ENCODE measurements at regions not wholly inside any gene's neighbourhood (a gene's known extent, or its start where the extent isn't known, plus 50 kb on each side); places are given as distances from the start of the nearest gene placed in this dataset.
"Not testable (repeated sequence)": the region's sequence is repeated elsewhere in the genome, so short reads cannot be mapped to it uniquely, and the experiment has no call there.

- DNase-seq (ENCODE audit: low spot score), result no peak
These were observed 246.8 kb upstream of the ALCAM start for GRCh38 chr3:105119801-105120340.

GRCh38 chr3:105130911-105131310 lies 235.8 kb upstream of the ALCAM start:
- no peak for DNase-seq (ENCODE audit: low spot score)

GRCh38 chr3:105137911-105138310 lies 228.8 kb upstream of the ALCAM start:
- DNase-seq (ENCODE audit: low spot score), result no peak

- no peak for DNase-seq (ENCODE audit: low spot score)
These were observed 226.7 kb upstream of the ALCAM start for GRCh38 chr3:105139881-105140560.

GRCh38 chr3:105140899-105141367 lies 225.8 kb upstream of the ALCAM start:
- no peak for DNase-seq (ENCODE audit: low spot score)

- no peak for DNase-seq (ENCODE audit: low spot score)
These were observed 221.9 kb upstream of the ALCAM start for GRCh38 chr3:105144837-105145236.

- no peak for DNase-seq (ENCODE audit: low spot score)
These were observed 221.2 kb upstream of the ALCAM start for GRCh38 chr3:105145511-105145910.

- not testable (repeated sequence) for DNase-seq (ENCODE audit: low spot score)
These were observed 217.5 kb upstream of the ALCAM start for GRCh38 chr3:105149197-105149596.

GRCh38 chr3:105152987-105153386 lies 213.7 kb upstream of the ALCAM start:
- DNase-seq (ENCODE audit: low spot score), result no peak

GRCh38 chr3:105154692-105155091 lies 212.0 kb upstream of the ALCAM start:
- no peak for DNase-seq (ENCODE audit: low spot score)

- DNase-seq (ENCODE audit: low spot score), result no peak
These were observed 209.5 kb upstream of the ALCAM start for GRCh38 chr3:105157067-105157765.

GRCh38 chr3:105157766-105158085 lies 209.0 kb upstream of the ALCAM start:
- no peak for DNase-seq (ENCODE audit: low spot score)

- DNase-seq (ENCODE audit: low spot score), result no peak
These were observed 208.4 kb upstream of the ALCAM start for GRCh38 chr3:105158286-105158685.

- no peak for DNase-seq (ENCODE audit: low spot score)
These were observed 204.3 kb upstream of the ALCAM start for GRCh38 chr3:105162448-105162847.

- DNase-seq (ENCODE audit: low spot score), result no peak
These were observed 199.8 kb upstream of the ALCAM start for GRCh38 chr3:105166893-105167292.

GRCh38 chr3:105170423-105170822 lies 196.3 kb upstream of the ALCAM start:
- no peak for DNase-seq (ENCODE audit: low spot score)

GRCh38 chr3:105174017-105174615 lies 192.6 kb upstream of the ALCAM start:
- DNase-seq (ENCODE audit: low spot score), result no peak

- DNase-seq (ENCODE audit: low spot score), result no peak
These were observed 189.1 kb upstream of the ALCAM start for GRCh38 chr3:105177576-105177975.

- no peak for DNase-seq (ENCODE audit: low spot score)
These were observed 179.4 kb upstream of the ALCAM start for GRCh38 chr3:105187344-105187743.

- no peak for DNase-seq (ENCODE audit: low spot score)
These were observed 171.4 kb upstream of the ALCAM start for GRCh38 chr3:105195260-105195659.

GRCh38 chr3:105197863-105198262 lies 168.8 kb upstream of the ALCAM start:
- no peak for DNase-seq (ENCODE audit: low spot score)

- DNase-seq (ENCODE audit: low spot score), result no peak
These were observed 167.5 kb upstream of the ALCAM start for GRCh38 chr3:105199217-105199616.

- DNase-seq (ENCODE audit: low spot score), result no peak
These were observed 156.6 kb upstream of the ALCAM start for GRCh38 chr3:105210141-105210540.
